ENCODE measurements at regions not wholly inside any gene's neighbourhood (a gene's known extent, or its start where the extent isn't known, plus 50 kb on each side); places are given as distances from the start of the nearest gene placed in this dataset.

GRCh38 chr2:239640676-239641578 is 240.1 kb upstream of the HDAC4 start:
- TF ChIP-seq NBN (IDR thresholded peaks at IDR 0.05; ENCODE audit: low read depth) (no peak), BCLAF1 (IDR thresholded peaks at IDR 0.05; ENCODE audit: borderline replicate concordance in 1 of 2, control insufficient read depth in 1 of 2, low read depth in 2 of 2, low read length in 1 of 2) (no peak)
